Stimulated activated CD8-positive, alpha-beta memory T cell treated with anti-CD3 and anti-CD28 coated beads, Interleukin-2, amount 100 ng/mL, for 48 hours (primary cell): ENCODE measurements at regions not wholly inside any gene's neighbourhood (a gene's known extent, or its start where the extent isn't known, plus 50 kb on each side); places are given as distances from the start of the nearest gene placed in this dataset.
"Not testable (repeated sequence)": the region's sequence is repeated elsewhere in the genome, so short reads cannot be mapped to it uniquely, and the experiment has no call there.

Source experiments
- DNase-seq, 2 donors: peaks; one replicate each; pipeline ENCODE4 v3.0.0-alpha.2; 2020; ENCODE audit warnings: low read depth in 2 of 2

DNA sequence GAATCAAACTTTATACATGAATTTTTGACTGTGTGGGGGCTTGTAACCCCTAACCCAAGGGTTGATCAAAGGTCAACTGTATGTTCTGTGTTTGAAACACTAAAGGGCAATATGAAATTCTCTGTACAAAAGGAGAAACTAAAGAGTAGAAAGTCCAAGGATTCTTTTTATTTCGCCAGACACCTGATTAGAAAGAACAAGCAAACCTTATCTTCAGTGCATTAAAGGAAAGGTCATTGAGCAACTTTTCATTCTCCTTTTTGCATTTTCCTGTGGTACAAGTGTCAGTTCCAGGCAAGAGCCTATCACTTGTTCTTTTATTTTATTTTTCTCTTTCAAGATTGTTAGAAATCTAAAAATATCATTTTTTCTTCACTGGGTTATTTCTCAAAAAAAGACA is 430.1 kb upstream of the EPHA3 start:
- DNase-seq, result no peak

GRCh38 chr3:88678747-88679146 is 428.7 kb upstream of the EPHA3 start:
- DNase-seq, result no peak

GRCh38 chr3:88690287-88690686 is 417.1 kb upstream of the EPHA3 start:
- no peak for DNase-seq

- DNase-seq, result no peak
These were observed 416.3 kb upstream of the EPHA3 start for GRCh38 chr3:88691081-88691480.

- DNase-seq, result no peak
These were observed 403.8 kb upstream of the EPHA3 start for GRCh38 chr3:88703501-88704059.

GRCh38 chr3:88704338-88704737 is 403.1 kb upstream of the EPHA3 start:
- DNase-seq, result no peak

- DNase-seq, result no peak
These were observed 399.6 kb upstream of the EPHA3 start for GRCh38 chr3:88707837-88708236.

- no peak for DNase-seq
These were observed 394.9 kb upstream of the EPHA3 start for GRCh38 chr3:88712552-88712951.

DNA sequence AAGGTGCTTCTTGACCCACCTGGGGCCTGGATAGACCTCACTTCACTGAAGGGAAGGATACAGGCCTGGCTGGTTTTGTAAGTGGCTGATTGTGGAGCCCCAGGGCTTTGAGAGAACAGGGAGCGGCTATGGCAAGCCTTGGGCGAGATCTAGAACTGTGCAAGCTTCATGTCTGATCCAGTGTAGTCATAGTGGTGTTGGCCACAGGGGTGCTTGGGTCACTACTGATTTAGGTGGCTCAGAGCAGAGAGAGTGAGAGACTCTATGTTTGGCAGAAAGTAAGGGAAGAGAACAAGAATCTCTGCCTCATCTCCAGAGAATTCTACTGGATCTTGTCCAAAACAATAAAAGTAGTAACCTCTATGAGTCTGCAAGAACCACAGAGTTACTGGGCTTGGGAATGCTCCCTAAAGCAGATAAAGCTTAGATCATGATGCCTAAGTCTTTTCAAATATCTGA is 394.2 kb upstream of the EPHA3 start:
- DNase-seq, result no peak

DNA sequence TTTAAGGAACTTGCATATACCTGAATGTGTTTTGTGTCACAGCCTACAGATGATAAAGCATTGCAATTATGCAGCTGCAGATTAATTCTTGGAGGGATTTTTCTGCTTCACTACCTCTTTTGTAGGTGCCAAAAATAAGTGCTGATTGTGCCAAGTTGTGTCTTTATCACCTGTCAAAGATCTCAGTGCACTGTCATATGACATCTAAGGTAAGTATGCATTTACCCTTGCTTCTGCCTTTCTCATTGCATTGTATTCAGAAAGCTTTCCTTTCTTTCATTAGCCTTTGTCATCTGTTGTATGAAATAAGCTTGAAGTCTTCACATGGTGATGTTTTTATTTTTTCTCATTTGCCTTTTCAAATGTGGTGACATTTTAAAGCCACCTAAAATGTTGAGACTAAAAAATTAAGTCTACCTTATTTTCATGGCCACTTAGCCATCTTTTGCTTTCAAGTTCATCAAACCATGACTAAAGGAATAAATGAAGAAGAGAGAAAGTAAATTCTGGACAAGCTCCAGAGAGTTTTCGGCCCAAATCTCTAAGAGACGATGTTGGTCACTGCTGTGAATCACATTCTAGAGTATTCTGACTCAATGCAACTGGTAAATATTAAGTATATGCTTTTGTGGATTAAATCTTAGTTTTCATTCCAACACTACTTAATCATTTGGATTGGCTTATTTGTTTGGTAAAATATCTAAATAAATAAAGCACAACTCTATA is 381.8 kb upstream of the EPHA3 start:
- no peak for DNase-seq

DNA sequence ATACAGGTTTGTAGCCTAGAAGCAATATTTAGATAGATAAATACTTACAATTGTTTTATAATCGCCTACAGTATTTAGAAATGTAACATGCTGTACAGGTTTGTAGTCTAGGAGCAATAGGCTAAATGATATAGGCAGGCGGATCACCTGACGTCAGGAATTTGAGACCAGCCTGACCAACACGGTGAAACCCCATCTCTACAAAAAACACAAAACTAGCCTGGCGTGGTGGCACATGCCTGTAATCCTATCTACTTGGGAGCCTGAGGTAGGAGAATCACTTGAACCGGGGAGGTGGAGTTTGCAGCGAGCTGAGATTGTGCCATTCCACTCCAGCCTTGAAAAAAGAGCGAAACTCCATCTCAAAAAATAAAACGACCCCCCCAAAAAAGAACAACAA is 375.2 kb upstream of the EPHA3 start:
- DNase-seq, result no peak

DNA sequence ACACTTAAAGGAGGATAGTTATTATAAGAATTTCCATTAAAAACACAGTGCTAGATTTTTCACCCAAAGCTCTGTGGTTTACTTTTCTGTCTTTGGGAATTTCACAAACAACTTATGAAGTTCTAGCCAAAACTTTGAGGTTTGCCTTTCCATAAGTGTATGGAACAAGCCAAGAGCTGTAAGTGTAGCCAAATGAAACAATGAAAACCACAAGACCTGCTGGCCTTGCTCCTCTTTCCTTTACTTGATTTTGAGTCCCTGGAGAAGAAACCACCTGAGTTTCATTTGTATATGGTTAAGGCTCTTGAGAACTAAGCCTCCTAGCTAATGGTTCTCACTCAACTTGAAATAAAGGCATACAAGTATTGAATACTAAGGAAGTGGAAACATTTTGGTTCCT is 365.3 kb upstream of the EPHA3 start:
- DNase-seq, result no peak

- DNase-seq, result no peak
These were observed 364.5 kb upstream of the EPHA3 start for GRCh38 chr3:88742674-88743507.

GRCh38 chr3:88744896-88745295 is 362.5 kb upstream of the EPHA3 start:
- no peak for DNase-seq

GRCh38 chr3:88747145-88747544 is 360.3 kb upstream of the EPHA3 start:
- not testable (repeated sequence) for DNase-seq

- DNase-seq, result no peak
These were observed 348.7 kb upstream of the EPHA3 start for GRCh38 chr3:88758676-88759075.

DNA sequence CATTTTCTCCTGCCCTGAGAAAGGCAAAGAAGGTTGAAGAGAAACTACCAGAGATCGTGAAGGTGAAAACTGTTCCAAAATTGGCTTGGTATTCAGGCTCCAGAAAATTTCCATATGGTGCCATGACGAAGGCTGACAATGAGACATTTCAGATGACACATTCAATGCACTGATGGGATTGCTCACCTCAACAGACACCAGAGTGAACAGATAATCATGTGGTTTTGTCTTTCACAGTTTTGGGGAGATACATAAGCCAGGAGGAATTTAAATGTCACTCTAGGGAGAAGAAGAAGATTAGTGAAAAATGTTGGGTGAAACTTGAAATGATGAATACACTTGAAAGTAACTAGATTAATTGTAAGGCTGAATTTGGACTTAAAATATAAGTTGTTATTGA is 339.7 kb upstream of the EPHA3 start:
- no peak for DNase-seq

GRCh38 chr3:88773766-88774165 is 333.7 kb upstream of the EPHA3 start:
- DNase-seq, result no peak

DNA sequence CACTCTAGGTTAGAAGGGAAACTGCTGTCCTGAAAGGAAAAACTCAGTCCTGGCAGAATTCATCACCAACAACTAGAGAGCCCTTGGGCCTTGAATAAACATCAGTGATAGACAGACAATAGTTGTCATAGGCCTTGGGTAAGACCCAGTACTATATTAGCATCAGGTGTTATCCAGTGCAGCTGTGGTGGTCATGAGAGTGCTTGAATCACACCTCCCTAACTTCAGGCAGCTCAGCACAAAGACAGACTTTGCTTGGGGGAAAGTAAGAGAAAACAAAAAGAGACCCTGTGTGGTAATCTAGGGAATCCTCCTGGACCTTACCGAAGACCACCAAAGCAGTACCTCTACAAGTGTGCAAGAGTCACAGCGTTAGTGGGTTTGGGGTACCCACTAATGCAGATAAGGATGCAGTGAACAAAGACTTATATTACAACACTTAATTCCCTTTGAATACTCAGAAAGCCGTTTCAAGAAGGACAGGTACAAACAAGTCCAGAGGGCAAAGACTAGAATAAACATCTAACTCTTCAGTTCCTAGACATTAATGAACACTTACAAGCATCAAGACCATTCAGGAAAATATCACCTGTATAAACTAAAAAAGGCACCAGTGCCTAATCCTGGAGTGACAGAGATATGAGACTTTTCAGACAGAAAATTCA is 332.3 kb upstream of the EPHA3 start:
- DNase-seq, result no peak

GRCh38 chr3:88779482-88779881 is 327.9 kb upstream of the EPHA3 start:
- no peak for DNase-seq

GRCh38 chr3:88784925-88785324 is 322.5 kb upstream of the EPHA3 start:
- DNase-seq, result no peak

- DNase-seq, result no peak
These were observed 321.6 kb upstream of the EPHA3 start for GRCh38 chr3:88785841-88786240.
